ENCODE measurements at regions not wholly inside any gene's neighbourhood (a gene's known extent, or its start where the extent isn't known, plus 50 kb on each side); places are given as distances from the start of the nearest gene placed in this dataset.

DNA sequence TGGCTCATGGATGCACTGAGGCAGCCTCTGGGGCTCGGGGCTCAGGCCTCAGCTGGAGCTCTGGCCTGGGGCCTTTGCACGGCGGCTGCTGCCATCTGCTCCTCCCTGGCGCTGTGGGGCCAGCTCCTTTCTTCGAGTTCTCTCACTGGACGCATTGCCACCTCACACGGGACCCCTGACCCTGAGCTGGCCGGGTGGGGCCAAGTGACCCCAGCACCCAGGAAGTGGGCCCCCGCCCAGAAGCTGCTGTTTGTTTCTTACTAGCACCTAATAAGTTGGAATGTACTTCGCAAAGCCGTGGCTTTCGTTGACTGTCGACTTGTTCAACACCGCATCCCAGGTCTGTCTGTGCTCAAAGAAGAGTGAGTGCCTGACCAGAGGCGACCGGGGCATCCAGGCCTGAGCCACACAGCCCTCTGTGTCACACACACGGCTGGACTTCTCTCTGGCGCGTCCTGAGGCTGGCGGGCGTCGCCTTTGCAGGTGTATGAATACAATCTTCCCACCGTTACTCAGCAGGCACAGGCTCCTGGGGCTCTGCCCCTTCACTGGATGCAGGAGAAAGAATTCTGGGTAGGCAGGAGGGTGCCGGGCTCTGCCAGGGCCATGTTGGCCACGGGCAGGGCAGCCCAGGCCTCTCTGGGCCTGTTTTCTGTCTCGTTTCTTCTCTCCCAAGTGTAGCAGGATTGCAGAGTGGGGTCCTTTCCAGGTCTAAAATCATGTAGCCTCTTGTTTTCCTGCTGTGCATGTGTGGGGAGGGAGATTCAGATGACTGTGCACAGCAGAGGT, 112.9 kb downstream of the DLL1 start:
- DNase-seq (ENCODE audit: low spot score) = peak; percentile 4

- DNase-seq (ENCODE audit: low spot score) = peak; percentile 26
Observed at GRCh38 chr6:170176898-170177771, 113.7 kb downstream of the DLL1 start.

- peak; percentile 61 for DNase-seq (ENCODE audit: low spot score)
Observed at GRCh38 chr6:170176136-170176897, 114.6 kb downstream of the DLL1 start.

DNA sequence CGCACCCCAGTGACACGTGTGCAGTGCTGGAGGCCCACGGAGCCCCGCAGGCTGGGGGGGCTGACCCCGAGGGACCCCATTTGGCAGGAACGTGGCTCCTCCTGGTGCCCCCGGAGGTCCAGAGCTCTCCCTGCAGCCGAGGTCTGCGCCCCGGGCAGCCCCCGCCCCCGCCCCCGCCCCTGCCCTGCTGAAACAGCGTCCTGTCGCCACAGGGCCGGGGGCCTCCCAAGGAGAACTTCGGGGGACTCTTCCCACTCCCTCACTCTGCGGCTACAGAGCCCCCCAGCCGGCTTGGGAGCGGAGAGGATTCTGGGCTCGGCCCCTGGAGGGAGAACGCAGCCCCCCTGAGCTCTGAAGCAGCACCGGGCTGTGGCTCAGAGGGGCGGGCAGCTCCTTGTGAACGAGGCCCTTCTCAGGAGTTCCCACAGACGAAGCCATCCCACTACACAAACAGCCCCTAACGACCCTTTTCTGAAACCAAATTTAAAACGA, 115.2 kb downstream of the DLL1 start:
- DNase-seq (ENCODE audit: low spot score) = no peak

GRCh38 chr6:170174771-170175643, 115.9 kb downstream of the DLL1 start:
- DNase-seq (ENCODE audit: low spot score) = no peak

GRCh38 chr6:170174124-170174770, 116.6 kb downstream of the DLL1 start:
- DNase-seq (ENCODE audit: low spot score) = no peak

DNA sequence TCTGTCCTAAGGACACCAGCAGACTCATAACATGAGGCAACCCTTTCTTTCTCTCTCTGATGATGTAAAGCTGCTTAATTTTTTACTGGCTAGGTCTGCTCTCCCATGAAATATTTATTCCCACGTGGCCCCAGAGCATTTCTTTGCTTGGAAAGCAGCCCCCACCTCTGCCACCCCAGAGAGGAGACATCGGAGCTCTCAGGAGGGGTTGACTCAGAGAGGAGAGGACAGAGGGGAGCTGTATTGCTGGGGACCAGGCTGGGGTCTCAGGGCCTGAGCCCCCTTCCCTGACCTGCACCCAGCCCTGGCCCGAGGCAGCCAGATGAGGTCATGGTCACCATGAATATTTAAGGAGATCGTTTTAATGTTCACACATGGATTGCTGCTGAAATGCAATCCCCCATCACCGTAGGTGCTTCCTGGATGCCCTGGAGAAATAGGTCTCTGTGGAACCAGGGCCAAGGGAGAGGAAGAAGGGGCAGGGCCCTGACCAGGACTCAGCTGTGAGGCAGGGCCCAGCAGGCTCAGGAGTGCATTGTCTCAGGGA, 117.5 kb downstream of the DLL1 start:
- no peak for DNase-seq (ENCODE audit: low spot score)

DNA sequence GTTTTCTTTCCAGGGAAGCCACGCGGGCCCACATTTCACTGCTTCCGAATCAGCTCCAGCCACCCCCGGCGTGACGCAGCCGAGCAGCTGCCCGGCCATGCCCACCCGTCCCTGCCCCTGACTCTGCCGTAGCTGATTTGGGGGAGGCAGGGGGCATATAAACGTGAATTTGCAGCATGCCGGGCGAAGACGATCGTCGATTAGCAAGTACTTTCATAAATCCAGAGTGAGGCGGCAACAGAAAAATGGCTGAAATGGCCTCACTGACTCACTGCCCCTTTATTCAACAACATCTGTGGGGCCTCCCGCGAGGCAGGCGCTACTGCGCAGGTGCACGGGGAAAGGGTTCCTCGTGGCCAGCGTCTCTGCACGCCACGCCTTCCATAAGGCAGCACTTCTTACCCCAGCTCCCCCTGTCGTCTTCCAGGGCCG, 118.0 kb downstream of the DLL1 start:
- no peak for DNase-seq (ENCODE audit: low spot score)

- DNase-seq (ENCODE audit: low spot score) = no peak
Observed at GRCh38 chr6:170172392-170172791, 118.5 kb downstream of the DLL1 start.

- DNase-seq (ENCODE audit: low spot score) = no peak
Observed at GRCh38 chr6:170167657-170168159, 123.2 kb downstream of the DLL1 start.

- DNase-seq (ENCODE audit: low spot score) = no peak
Observed at GRCh38 chr6:170166511-170167122, 124.3 kb downstream of the DLL1 start.

- DNase-seq (ENCODE audit: low spot score) = no peak
Observed at GRCh38 chr6:170165471-170166117, 125.3 kb downstream of the DLL1 start.

DNA sequence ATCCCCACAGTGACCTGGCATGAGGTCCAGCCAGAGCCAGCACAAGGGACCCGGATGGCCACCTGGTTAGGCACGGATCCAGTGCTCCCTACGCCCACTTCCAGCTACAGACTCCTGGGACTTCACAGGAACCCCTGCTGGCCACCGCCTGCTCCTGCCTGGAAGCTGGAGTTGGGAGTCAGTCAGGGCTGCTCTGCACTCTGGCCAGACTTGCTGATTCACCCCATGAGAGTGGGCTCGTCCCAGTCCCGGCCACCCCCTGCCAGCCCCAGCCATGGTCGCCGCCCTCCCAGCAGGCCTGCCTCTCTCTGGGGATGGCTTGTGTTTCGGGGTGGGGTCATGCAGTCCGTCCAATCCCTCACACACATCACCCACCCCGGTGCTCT, 125.8 kb downstream of the DLL1 start:
- no peak for DNase-seq (ENCODE audit: low spot score)

DNA sequence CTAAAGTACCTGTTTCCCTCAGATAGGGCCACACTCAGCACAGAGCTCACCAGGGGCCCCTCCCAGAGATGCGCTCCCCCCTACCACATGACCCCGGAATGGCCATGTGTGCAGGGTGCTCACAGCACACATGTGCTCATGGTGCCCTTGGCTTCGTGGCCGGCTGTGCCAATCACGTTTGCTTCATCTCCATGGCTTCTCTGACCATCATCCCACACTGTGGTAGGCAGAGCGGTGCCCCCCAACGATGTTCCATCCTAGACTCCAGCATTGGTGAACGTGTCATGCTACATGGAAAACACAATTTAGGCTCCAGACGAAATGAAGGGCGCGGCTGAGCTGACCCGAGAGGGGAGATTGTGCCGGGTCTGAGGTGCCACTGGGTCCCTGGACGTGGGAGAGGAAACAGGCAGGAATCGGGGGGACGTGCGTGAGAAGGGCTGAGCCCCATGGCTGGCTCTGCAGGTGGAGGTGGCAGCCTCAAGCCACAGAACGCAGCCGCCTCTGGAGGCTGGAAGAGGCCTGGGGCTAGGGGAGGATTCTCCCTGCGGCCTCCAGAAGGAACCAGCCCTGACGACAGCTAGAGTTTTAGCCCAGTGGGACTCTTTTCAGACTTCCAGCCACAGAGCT, 126.5 kb downstream of the DLL1 start:
- no peak for DNase-seq (ENCODE audit: low spot score)

DNA sequence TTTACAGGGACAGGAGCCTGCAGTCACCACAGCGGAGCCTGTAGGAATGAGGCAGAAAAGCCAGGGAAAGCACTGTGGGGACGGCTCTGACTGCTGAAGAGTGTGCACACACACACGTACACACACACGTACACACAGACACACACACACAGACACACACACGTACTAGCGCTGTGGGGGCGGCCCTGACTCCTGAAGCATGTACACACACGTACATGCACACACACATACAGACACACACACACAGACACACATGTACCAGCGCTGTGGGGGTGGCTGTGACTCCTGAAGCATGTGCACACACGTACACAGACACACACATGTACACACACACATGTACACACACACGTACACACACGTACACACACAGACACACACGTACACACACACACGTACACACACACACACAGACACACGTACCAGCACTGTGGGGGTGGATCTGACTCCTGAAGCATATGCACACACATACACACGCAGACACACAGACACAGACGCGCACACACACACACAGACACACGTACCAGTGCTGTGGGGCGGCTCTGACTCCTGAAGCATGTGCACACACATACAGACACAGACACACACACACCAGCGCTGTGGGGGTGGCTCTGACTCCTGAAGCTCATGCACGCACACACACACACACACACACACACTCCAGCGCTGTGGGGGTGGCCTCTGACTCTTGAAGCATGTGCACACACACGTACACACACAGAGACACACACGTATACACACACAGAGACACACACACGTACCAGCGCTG, 127.3 kb downstream of the DLL1 start:
- no peak for DNase-seq (ENCODE audit: low spot score)

GRCh38 chr6:170162775-170163404, 128.0 kb downstream of the DLL1 start:
- no peak for DNase-seq (ENCODE audit: low spot score)

- DNase-seq (ENCODE audit: low spot score) = no peak
Observed at GRCh38 chr6:170162011-170162774, 128.7 kb downstream of the DLL1 start.
